ENCODE measurements at regions not wholly inside any gene's neighbourhood (a gene's known extent, or its start where the extent isn't known, plus 50 kb on each side); places are given as distances from the start of the nearest gene placed in this dataset.

DNA sequence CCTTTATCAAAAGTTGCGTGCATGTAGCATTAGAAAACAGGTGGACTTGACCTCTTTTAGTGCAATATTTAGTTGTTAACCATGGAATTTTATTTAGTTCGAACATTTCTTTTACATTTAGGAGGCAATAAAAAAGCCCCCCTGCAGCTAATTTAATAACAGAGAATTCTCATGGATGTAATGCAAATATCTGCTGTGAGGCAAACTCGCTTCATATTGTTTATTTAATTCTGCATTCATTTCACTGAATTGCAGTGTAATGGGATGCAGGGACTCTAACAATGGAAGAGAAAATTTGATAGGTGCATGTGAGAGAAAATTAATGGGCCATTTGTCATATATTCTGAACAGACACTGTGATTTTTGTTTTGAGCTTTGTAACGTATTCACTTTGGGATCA, 205.1 kb upstream of the CHD1 start:
- no peaks in the 10 kb centered on the region for H3K27me3 ChIP-seq (ENCODE audit: insufficient read depth, low read length)
- H3K9me3 ChIP-seq (ENCODE audit: control insufficient read depth, low read depth, low read length): no peaks in the 10 kb centered on the region
- Mint-ChIP-seq H3K9me3 (no peaks in the 10 kb centered on the region), H3K36me3 (ENCODE audit: insufficient read depth in 1 of 3, low read depth in 3 of 3) (no peaks in the 10 kb centered on the region), H3K27ac (no peak overlapping the region), H3K4me3 (no peak overlapping the region), H3K27me3 (ENCODE audit: low read depth) (no peaks in the 10 kb centered on the region), H3K4me1 (no peaks in the 10 kb centered on the region)
- H2BK15ac ChIP-seq (ENCODE audit: low read depth, low read length): no peak overlapping the region
- H3K79me2 ChIP-seq (ENCODE audit: insufficient read depth, low read length): no peaks in the 10 kb centered on the region
- no peak overlapping the region for H2BK5ac ChIP-seq (ENCODE audit: insufficient read length, low read length)
- no peak overlapping the region for H2BK120ac ChIP-seq (ENCODE audit: low read depth, low read length, poor library complexity, severe bottlenecking)
- no peak overlapping the region for H2AK5ac ChIP-seq (ENCODE audit: insufficient read length, low read length)
- no peak overlapping the region for H3K23ac ChIP-seq (ENCODE audit: insufficient read length, low read depth, low read length)
- no peak overlapping the region for H3K56ac ChIP-seq (ENCODE audit: insufficient read length, low read depth, low read length)
- no peak overlapping the region for H2BK20ac ChIP-seq (ENCODE audit: low read depth, low read length, poor library complexity, severe bottlenecking)
- H3T11ph ChIP-seq (ENCODE audit: low read length): no peak overlapping the region
- H4K8ac ChIP-seq (replicated peaks; ENCODE audit: insufficient read length, low read depth, low read length): no peak overlapping the region
- no peaks in the 10 kb centered on the region for H3K79me1 ChIP-seq (ENCODE audit: insufficient read depth, low read depth, low read length, poor library complexity, severe bottlenecking)
- TF ChIP-seq, protein P1, sequence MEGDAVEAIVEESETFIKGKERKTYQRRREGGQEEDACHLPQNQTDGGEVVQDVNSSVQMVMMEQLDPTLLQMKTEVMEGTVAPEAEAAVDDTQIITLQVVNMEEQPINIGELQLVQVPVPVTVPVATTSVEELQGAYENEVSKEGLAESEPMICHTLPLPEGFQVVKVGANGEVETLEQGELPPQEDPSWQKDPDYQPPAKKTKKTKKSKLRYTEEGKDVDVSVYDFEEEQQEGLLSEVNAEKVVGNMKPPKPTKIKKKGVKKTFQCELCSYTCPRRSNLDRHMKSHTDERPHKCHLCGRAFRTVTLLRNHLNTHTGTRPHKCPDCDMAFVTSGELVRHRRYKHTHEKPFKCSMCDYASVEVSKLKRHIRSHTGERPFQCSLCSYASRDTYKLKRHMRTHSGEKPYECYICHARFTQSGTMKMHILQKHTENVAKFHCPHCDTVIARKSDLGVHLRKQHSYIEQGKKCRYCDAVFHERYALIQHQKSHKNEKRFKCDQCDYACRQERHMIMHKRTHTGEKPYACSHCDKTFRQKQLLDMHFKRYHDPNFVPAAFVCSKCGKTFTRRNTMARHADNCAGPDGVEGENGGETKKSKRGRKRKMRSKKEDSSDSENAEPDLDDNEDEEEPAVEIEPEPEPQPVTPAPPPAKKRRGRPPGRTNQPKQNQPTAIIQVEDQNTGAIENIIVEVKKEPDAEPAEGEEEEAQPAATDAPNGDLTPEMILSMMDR (conservative IDR thresholded peaks at IDR 0.05): no peak
- DNase-seq: no peak
- no peak overlapping the region for H4K5ac ChIP-seq (ENCODE audit: insufficient read length, low read depth, low read length)
- H3K9ac ChIP-seq (ENCODE audit: extremely low read depth, insufficient read length, low read length): no peak overlapping the region
- H3K27ac ChIP-seq (ENCODE audit: insufficient read length, low read depth, low read length): no peak overlapping the region
- H3K18ac ChIP-seq (ENCODE audit: insufficient read length, low read depth, low read length): no peak overlapping the region
- no peaks in the 10 kb centered on the region for H3K23me2 ChIP-seq (ENCODE audit: insufficient read length, low read depth, low read length, poor library complexity, severe bottlenecking)
- no peak overlapping the region for H2BK12ac ChIP-seq (ENCODE audit: insufficient read length, low read depth, low read length)
- no peak overlapping the region for H3K4ac ChIP-seq (ENCODE audit: low read depth, low read length)
- H4K20me1 ChIP-seq (ENCODE audit: control insufficient read depth, insufficient read depth, insufficient read length): no peaks in the 10 kb centered on the region
- no peak overlapping the region for H2AFZ ChIP-seq (ENCODE audit: low read length)
- no peak overlapping the region for H3K14ac ChIP-seq (ENCODE audit: insufficient read depth, low read length)
- no peaks in the 10 kb centered on the region for H3K4me1 ChIP-seq (ENCODE audit: insufficient read depth, low read length)
- no CpG with 5 or more reads among the region's 4 CpGs for WGBS (ENCODE audit: extremely low coverage, insufficient read length, low lambda C conversion rate)
- no peak overlapping the region for H3K4me2 ChIP-seq (ENCODE audit: insufficient read depth, insufficient read length, low read length)
- no peak overlapping the region for H4K91ac ChIP-seq (ENCODE audit: insufficient read length, low read depth, low read length)
